Karpas-422 (cell line): ENCODE measurements at regions not wholly inside any gene's neighbourhood (a gene's known extent, or its start where the extent isn't known, plus 50 kb on each side); places are given as distances from the start of the nearest gene placed in this dataset.

Experiments
- DNase-seq: peaks from one replicate; pipeline ENCODE4 v3.0.0-alpha.2; 2015
- H2AFZ ChIP-seq: fragments of 200-600 bp; sonication (generic); 2 replicates; pipeline ENCODE4 v1.6.1; 2014; ENCODE audit warnings: antibody characterized with exemption, low read length, mixed read lengths
- H3K27ac ChIP-seq: fragments of 200-600 bp; sonication (generic); 2 replicates; pipeline ENCODE4 v1.5.1; 2014; ENCODE audit warnings: mild to moderate bottlenecking, low read length, moderate library complexity
- H3K27me3 ChIP-seq: fragments of 200-600 bp; sonication (generic); 2 replicates; pipeline ENCODE4 v1.6.1; 2014; ENCODE audit warnings: low read length, mixed read lengths
- H3K36me3 ChIP-seq: fragments of 200-600 bp; sonication (generic); 2 replicates; pipeline ENCODE4 v1.6.1; 2014; ENCODE audit warnings: low read length, mixed read lengths; ENCODE audit not compliant: insufficient read depth
- H3K4me1 ChIP-seq: fragments of 200-600 bp; sonication (generic); 2 replicates; pipeline ENCODE4 v1.6.1; 2014; ENCODE audit warnings: mild to moderate bottlenecking, low read length, mixed read lengths
- H3K4me2 ChIP-seq: fragments of 200-600 bp; sonication (generic); 2 replicates; pipeline ENCODE4 v1.6.1; 2014; ENCODE audit warnings: low read length, low read depth, mild to moderate bottlenecking; ENCODE audit not compliant: poor library complexity, severe bottlenecking
- H3K4me3 ChIP-seq: fragments of 200-600 bp; sonication (generic); 2 replicates; pipeline ENCODE4 v1.5.1; 2014; ENCODE audit warnings: mild to moderate bottlenecking, antibody characterized with exemption, low read length, mixed read lengths
- H3K79me2 ChIP-seq: fragments of 200-600 bp; sonication (generic); 2 replicates; pipeline ENCODE4 v1.6.1; 2014; ENCODE audit warnings: mild to moderate bottlenecking, low read length, mixed read lengths
- H3K9ac ChIP-seq: fragments of 200-600 bp; sonication (generic); 2 replicates; pipeline ENCODE4 v1.6.0; 2014; ENCODE audit warnings: low read length
- H3K9me2 ChIP-seq: fragments of 200-600 bp; sonication (generic), shearing (Covaris generic); replicated peaks from 2 replicates; pipeline ENCODE4 v1.6.0; 2014; ENCODE audit warnings: mild to moderate bottlenecking, low read length, moderate library complexity; ENCODE audit not compliant: insufficient read depth
- H3K9me3 ChIP-seq: fragments of 300-700, 200-600 bp; sonication (generic); 2 replicates; pipeline ENCODE4 v1.6.1; 2014; ENCODE audit warnings: low read length, mixed read lengths
- H4K20me1 ChIP-seq: fragments of 200-600 bp; sonication (generic); 2 replicates; pipeline ENCODE4 v1.6.1; 2014; ENCODE audit warnings: mild to moderate bottlenecking, antibody characterized with exemption, low read length, low read depth; ENCODE audit not compliant: insufficient read depth

DNA sequence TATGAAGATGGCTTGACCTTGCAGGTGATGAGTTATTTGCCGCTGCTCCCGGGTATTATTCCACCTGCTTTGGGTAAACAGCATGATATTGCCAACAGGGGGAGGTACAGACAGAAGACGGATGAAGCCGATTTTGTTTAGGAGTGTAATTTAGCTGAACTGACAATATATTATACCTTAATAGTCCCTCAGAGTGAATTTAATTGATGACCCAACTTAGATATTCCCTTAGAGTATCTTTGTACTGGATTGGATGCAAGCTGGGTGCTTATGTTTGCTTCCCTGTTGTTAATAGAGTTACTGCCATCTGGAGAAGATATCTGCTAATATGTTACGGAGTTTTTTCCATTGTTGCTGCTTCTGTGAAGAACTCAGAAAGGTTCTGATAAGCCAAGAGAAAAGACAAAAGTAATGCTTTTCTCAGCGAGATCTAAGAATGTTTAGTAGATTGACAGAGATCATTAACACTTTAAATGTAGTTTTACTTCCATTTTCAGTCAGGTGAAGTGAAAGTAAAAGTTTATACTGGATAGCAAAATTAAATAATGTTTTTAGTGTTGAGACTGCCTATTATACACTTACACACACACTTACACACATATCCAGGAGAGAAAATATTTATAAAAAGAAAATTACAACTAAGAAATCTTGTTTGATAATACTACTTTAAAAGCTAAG, 2220.8 kb upstream of the PCDH20 start:
- peak; percentile 47 for DNase-seq
- peak overlapping the region; percentile 49 for H3K4me2 ChIP-seq

DNA sequence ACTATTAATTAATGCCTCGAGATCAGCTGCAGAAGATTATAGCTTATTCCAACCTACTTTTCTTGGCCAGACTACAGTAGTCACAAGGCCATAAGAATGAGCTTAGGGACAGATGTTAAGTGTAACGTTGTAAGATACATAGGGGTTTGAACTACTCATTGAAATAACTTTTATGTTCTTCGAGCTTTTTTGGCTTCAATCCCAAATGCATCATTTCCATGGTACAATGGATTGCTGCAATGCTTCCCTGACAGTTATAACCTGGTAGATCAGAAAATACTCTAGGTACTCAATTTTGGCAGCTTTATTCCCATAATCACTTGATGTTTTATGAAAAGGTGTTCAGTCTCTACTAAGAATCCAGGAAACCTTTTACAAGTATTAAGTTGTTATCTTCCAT, 2216.7 kb upstream of the PCDH20 start:
- 0 out of 2 replicates have a peak overlapping the region, but pooled peaks have one; percentile 16 for H2AFZ ChIP-seq
- no peak overlapping the region for H3K4me3 ChIP-seq
- no peaks in the 10 kb centered on the region for H4K20me1 ChIP-seq
- H3K36me3 ChIP-seq = no peaks in the 10 kb centered on the region
- no peak overlapping the region for H3K27ac ChIP-seq
- peaks cover 8% of the 10 kb centered on the region; the same call in 1 of the 2 replicates for H3K4me1 ChIP-seq
- H3K4me2 ChIP-seq = no peak overlapping the region
- no peak for DNase-seq
- no peaks in the 10 kb centered on the region for H3K79me2 ChIP-seq
- no peak overlapping the region for H3K9ac ChIP-seq
- no peaks in the 10 kb centered on the region for H3K9me3 ChIP-seq
- H3K27me3 ChIP-seq = no peaks in the 10 kb centered on the region
- H3K9me2 ChIP-seq = no peaks in the 10 kb centered on the region

More for the DNA sequence above, 2220.8 kb upstream of the PCDH20 start:
- Histone ChIP-seq H3K27me3 (no peaks in the 10 kb centered on the region), H3K79me2 (no peaks in the 10 kb centered on the region), H3K9me3 (no peaks in the 10 kb centered on the region), H3K4me1 (peaks cover 9% of the 10 kb centered on the region; the same call in 1 of the 2 replicates), H3K4me3 (peak overlapping the region; percentile 29), H2AFZ (peak overlapping the region; percentile 59), H3K36me3 (no peaks in the 10 kb centered on the region), H3K9ac (no peak overlapping the region), H4K20me1 (no peaks in the 10 kb centered on the region), H3K9me2 (no peaks in the 10 kb centered on the region), H3K27ac (no peak overlapping the region)

GRCh38 chr13:63631006-63631405, 2215.4 kb upstream of the PCDH20 start:
- peaks cover 2% of the 10 kb centered on the region for H3K4me1 ChIP-seq
- H3K9me2 ChIP-seq = no peaks in the 10 kb centered on the region
- H3K27me3 ChIP-seq = no peaks in the 10 kb centered on the region
- H3K27ac ChIP-seq = no peak overlapping the region
- no peaks in the 10 kb centered on the region for H4K20me1 ChIP-seq
- H3K4me2 ChIP-seq = no peak overlapping the region
- H3K9ac ChIP-seq = no peak overlapping the region
- H3K79me2 ChIP-seq = no peaks in the 10 kb centered on the region
- H3K36me3 ChIP-seq = no peaks in the 10 kb centered on the region
- no peak for DNase-seq
- H3K4me3 ChIP-seq = no peak overlapping the region
- H2AFZ ChIP-seq = no peak overlapping the region
- no peaks in the 10 kb centered on the region for H3K9me3 ChIP-seq

DNA sequence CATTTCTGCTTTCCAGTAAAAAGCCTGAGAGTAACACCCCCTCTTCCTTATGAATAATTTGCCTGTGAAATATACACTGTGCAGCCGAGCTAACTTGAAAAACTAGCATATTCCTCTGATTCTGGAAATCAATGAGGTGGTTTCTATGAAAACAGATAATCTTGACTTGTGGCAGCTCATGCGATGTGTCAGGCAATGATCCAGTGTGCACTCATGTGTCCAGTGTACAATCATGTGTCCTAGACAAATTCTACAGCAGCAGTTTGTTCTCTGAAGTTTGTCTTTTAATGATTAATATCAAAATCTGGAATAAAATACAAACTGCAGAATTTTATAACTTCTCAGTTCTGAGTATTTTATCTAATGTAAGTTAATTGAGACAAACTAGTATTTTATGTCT, 2213.9 kb upstream of the PCDH20 start:
- Histone ChIP-seq H3K9me2 (no peaks in the 10 kb centered on the region), H3K4me1 (peaks cover 12% of the 10 kb centered on the region), H3K9ac (no peak overlapping the region), H2AFZ (no peak overlapping the region), H4K20me1 (no peaks in the 10 kb centered on the region), H3K27ac (no peak overlapping the region), H3K27me3 (no peaks in the 10 kb centered on the region), H3K36me3 (no peaks in the 10 kb centered on the region), H3K79me2 (no peaks in the 10 kb centered on the region), H3K9me3 (no peaks in the 10 kb centered on the region), H3K4me2 (no peak overlapping the region), H3K4me3 (no peak overlapping the region)
- no peak for DNase-seq

DNA sequence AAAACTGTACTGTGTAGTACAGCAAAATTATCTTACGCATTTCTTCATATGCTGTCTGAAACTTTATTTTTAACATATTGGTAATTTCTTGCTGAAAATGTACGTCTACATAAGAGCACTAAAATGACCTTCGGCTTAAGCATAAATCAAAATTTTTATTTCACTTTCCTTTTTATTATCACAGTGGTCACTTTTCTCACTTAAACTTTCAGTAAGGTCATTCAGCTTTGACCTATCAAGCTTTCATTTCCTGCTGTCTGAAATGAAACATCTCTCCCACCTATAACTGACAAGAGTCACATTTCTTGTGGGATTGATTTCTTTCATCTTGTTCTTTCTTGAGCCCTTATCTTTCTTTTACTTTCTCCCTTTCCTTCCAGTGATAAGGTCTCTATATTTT, 2212.7 kb upstream of the PCDH20 start:
- Histone ChIP-seq H3K9me3 (no peaks in the 10 kb centered on the region), H3K27ac (no peak overlapping the region), H2AFZ (peak overlapping the region; percentile 71; the same call in 1 of the 2 replicates), H3K9me2 (no peaks in the 10 kb centered on the region), H3K4me3 (no peak overlapping the region), H3K36me3 (no peaks in the 10 kb centered on the region), H4K20me1 (no peaks in the 10 kb centered on the region), H3K4me2 (no peak overlapping the region), H3K4me1 (peaks cover 12% of the 10 kb centered on the region), H3K27me3 (no peaks in the 10 kb centered on the region), H3K79me2 (no peaks in the 10 kb centered on the region), H3K9ac (no peak overlapping the region)
- no peak for DNase-seq

DNA sequence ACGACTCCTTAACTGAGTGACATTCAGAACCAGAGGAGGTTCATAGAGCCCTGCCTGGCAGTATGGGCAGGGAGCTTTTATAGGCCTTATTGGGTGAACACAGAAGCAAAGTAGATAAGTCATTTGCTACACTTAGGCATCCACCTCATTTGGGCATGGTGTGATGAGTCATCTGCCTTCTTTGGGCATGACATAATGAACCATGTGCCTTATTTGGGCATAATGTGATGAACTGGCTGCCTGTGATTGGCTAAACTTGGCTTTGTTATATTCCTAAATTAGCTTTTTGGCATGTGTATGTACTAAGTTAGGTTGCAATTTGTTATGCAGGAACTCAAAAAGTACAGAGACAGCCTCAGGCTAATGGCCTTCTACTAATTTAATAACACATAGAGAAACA, 2210.2 kb upstream of the PCDH20 start:
- Histone ChIP-seq H2AFZ (peak overlapping the region; percentile 83), H3K4me3 (no peak overlapping the region), H3K9ac (no peak overlapping the region), H3K36me3 (no peaks in the 10 kb centered on the region), H3K4me2 (peak overlapping the region; percentile 28), H4K20me1 (no peaks in the 10 kb centered on the region), H3K79me2 (no peaks in the 10 kb centered on the region), H3K9me2 (no peaks in the 10 kb centered on the region), H3K27ac (no peak overlapping the region), H3K4me1 (peaks cover 12% of the 10 kb centered on the region), H3K9me3 (no peaks in the 10 kb centered on the region), H3K27me3 (no peaks in the 10 kb centered on the region)
- DNase-seq = peak; percentile 49

- H3K4me3 ChIP-seq = no peak overlapping the region
- no peak overlapping the region for H3K4me2 ChIP-seq
- H3K9ac ChIP-seq = no peak overlapping the region
- peaks cover 4% of the 10 kb centered on the region; the same call in 1 of the 2 replicates for H3K9me3 ChIP-seq
- no peaks in the 10 kb centered on the region for H3K79me2 ChIP-seq
- H3K4me1 ChIP-seq = no peaks in the 10 kb centered on the region
- H4K20me1 ChIP-seq = no peaks in the 10 kb centered on the region
- H3K9me2 ChIP-seq = no peaks in the 10 kb centered on the region
- H2AFZ ChIP-seq = peak overlapping the region; percentile 8; the same call in 1 of the 2 replicates
- DNase-seq = no peak
- H3K36me3 ChIP-seq = no peaks in the 10 kb centered on the region
- no peaks in the 10 kb centered on the region for H3K27me3 ChIP-seq
- H3K27ac ChIP-seq = no peak overlapping the region
These were observed 2199.4 kb upstream of the PCDH20 start for GRCh38 chr13:63614874-63615612.

DNA sequence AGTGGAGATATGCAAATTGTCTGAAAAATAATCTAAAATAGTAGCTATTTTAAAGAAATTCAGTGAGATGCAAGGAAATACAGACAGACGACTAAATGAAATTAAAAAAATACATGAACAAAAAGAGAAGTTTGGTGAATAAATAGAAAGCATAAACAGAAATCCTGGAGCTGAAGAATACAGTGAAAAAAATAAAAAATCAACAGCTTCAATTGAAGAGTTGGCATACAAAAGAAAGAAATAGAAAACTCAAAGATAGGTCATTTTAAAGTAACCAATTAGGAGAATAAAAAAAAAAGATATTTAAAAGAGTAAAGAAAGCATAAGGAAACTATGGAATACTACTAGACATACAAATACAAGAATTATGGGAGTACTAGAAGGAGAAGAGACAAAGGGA, 2191.5 kb upstream of the PCDH20 start:
- no peak overlapping the region for H3K9ac ChIP-seq
- peak; percentile 72 for DNase-seq
- no peak overlapping the region for H3K4me2 ChIP-seq
- H3K27me3 ChIP-seq = no peaks in the 10 kb centered on the region
- no peaks in the 10 kb centered on the region for H3K4me1 ChIP-seq
- H3K36me3 ChIP-seq = 0 out of 2 replicates have a peak, but pooled peaks cover 3% of the 10 kb centered on the region
- H2AFZ ChIP-seq = no peak overlapping the region
- H3K27ac ChIP-seq = no peak overlapping the region
- H4K20me1 ChIP-seq = no peaks in the 10 kb centered on the region
- H3K9me3 ChIP-seq = peaks cover 31% of the 10 kb centered on the region
- H3K9me2 ChIP-seq = no peaks in the 10 kb centered on the region
- no peaks in the 10 kb centered on the region for H3K79me2 ChIP-seq
- no peak overlapping the region for H3K4me3 ChIP-seq
